GM23338 (cell line): ENCODE measurements at regions not wholly inside any gene's neighbourhood (a gene's known extent, or its start where the extent isn't known, plus 50 kb on each side); places are given as distances from the start of the nearest gene placed in this dataset.

Experiments used
- ATAC-seq: fragments of 200-7000 bp; cut with Tn5 transposase; 3 replicates; pipeline ENCODE4 v1.9.1; 2020
- DNase-seq: peaks from one replicate; pipeline ENCODE4 v3.0.0-alpha.2; 2015; ENCODE audit warnings: low spot score
- H2AFZ ChIP-seq: fragments of 200-600 bp; sonication (generic); 2 replicates; pipeline ENCODE4 v1.8.0; 2016; ENCODE audit warnings: antibody characterized with exemption, mild to moderate bottlenecking, moderate library complexity
- H3F3A ChIP-seq: fragments of 200-600 bp; sonication (generic); replicated peaks from 2 replicates; pipeline ENCODE4 v1.8.0; 2017; ENCODE audit warnings: antibody characterized with exemption, mixed run types, low read depth
- H3K27ac ChIP-seq: fragments of 200-600 bp; sonication (generic); 2 replicates; pipeline ENCODE4 v1.6.1; 2016; ENCODE audit warnings: low read depth
- H3K27me3 ChIP-seq: fragments of 200-600 bp; sonication (generic); 2 replicates; pipeline ENCODE4 v1.8.0; 2016; ENCODE audit warnings: mild to moderate bottlenecking, mixed run types, moderate library complexity; ENCODE audit not compliant: insufficient read depth
- H3K36me3 ChIP-seq: fragments of 200-600 bp; sonication (generic); 2 replicates; pipeline ENCODE4 v1.8.0; 2016; ENCODE audit warnings: mild to moderate bottlenecking; ENCODE audit not compliant: insufficient read depth
- H3K4me1 ChIP-seq: fragments of 200-600 bp; sonication (generic); 2 replicates; pipeline ENCODE4 v1.8.0; 2016; ENCODE audit warnings: mild to moderate bottlenecking, moderate library complexity; ENCODE audit not compliant: insufficient read depth
- H3K4me2 ChIP-seq: fragments of 200-600 bp; sonication (generic); 2 replicates; pipeline ENCODE4 v1.7.1; 2017; ENCODE audit warnings: mixed run types
- H3K4me3 ChIP-seq: fragments of 200-600 bp; sonication (generic); 2 replicates; pipeline ENCODE4 v1.6.1; 2016; ENCODE audit warnings: mixed run types
- H3K79me2 ChIP-seq: fragments of 200-600 bp; sonication (generic); replicated peaks from 2 replicates; pipeline ENCODE4 v1.8.0; 2017; ENCODE audit warnings: mild to moderate bottlenecking; ENCODE audit not compliant: insufficient read depth
- H3K9me2 ChIP-seq: fragments of 200-600 bp; sonication (generic); 2 replicates; pipeline ENCODE4 v1.8.0; 2017; ENCODE audit not compliant: insufficient read depth
- H4K20me1 ChIP-seq: fragments of 200-600 bp; sonication (generic); replicated peaks from 2 replicates; pipeline ENCODE4 v1.8.0; 2017; ENCODE audit warnings: mild to moderate bottlenecking; ENCODE audit not compliant: insufficient read depth
- H3K27ac Mint-ChIP-seq: 2 replicates; pipeline ENCODE4 v1.8.0; 2020; ENCODE audit warnings: inconsistent platforms, mild to moderate bottlenecking, moderate library complexity, mixed read lengths
- H3K27me3 Mint-ChIP-seq: 3 replicates; pipeline ENCODE4 v1.8.0; 2022; ENCODE audit warnings: low read depth, mild to moderate bottlenecking, moderate library complexity, mixed read lengths, inconsistent platforms; ENCODE audit not compliant: insufficient read depth, poor library complexity
- H3K36me3 Mint-ChIP-seq: 3 replicates; pipeline ENCODE4 v1.8.0; 2021; ENCODE audit warnings: low read depth, mild to moderate bottlenecking, inconsistent platforms, moderate library complexity, mixed read lengths
- H3K4me1 Mint-ChIP-seq: 3 replicates; pipeline ENCODE4 v1.8.0; 2020; ENCODE audit warnings: mild to moderate bottlenecking, inconsistent platforms, mixed read lengths
- H3K4me3 Mint-ChIP-seq: 3 replicates; pipeline ENCODE4 v1.8.0; 2021; ENCODE audit warnings: moderate library complexity, mild to moderate bottlenecking, inconsistent platforms, mixed read lengths
- H3K9me3 Mint-ChIP-seq: 3 replicates; pipeline ENCODE4 v1.8.0; 2020; ENCODE audit warnings: moderate library complexity, mild to moderate bottlenecking, inconsistent platforms, mixed read lengths
- CREB1 ChIP-seq: fragments of 250-450 bp; sonication (Bioruptor Pico); IDR thresholded peaks from 2 replicates; pipeline ENCODE4 v1.5.0; 2020; ENCODE audit warnings: low read depth, mild to moderate bottlenecking, moderate library complexity
- CTCF ChIP-seq, 2 experiments: fragments of 200-600 bp in 1 of 2; sonication (generic) in 1 of 2; conservative IDR thresholded peaks; 2 replicates each; pipeline versions ENCODE4 v1.5.1 to v1.6.1; 2016 to 2017; ENCODE audit warnings: antibody characterized with exemption in 2 of 2, low read depth in 2 of 2, mild to moderate bottlenecking in 2 of 2, moderate library complexity in 1 of 2
- ETS1 ChIP-seq: IDR thresholded peaks from 2 replicates; pipeline ENCODE4 v1.6.1; 2016; ENCODE audit warnings: antibody characterized with exemption
- EZH2 ChIP-seq: fragments of 200-600 bp; sonication (generic); IDR thresholded peaks from one replicate; pipeline ENCODE4 v1.8.0; 2017; ENCODE audit warnings: antibody characterized with exemption, mild to moderate bottlenecking, low read depth; ENCODE audit not compliant: unreplicated experiment
- EZH2phosphoT487 ChIP-seq: fragments of 200-600 bp; sonication (generic); IDR thresholded peaks from one replicate; pipeline ENCODE4 v1.8.1; 2018; ENCODE audit warnings: antibody characterized with exemption; ENCODE audit not compliant: unreplicated experiment
- JUNB ChIP-seq: IDR thresholded peaks from one replicate; pipeline ENCODE4 v1.6.1; 2016; ENCODE audit warnings: antibody characterized with exemption; ENCODE audit not compliant: unreplicated experiment
- NANOG ChIP-seq: IDR thresholded peaks from 2 replicates; pipeline ENCODE4 v1.6.1; 2016; ENCODE audit warnings: antibody characterized with exemption, borderline replicate concordance
- POLR2AphosphoS5 ChIP-seq: IDR thresholded peaks from 2 replicates; pipeline ENCODE4 v1.6.1; 2016; ENCODE audit warnings: antibody characterized with exemption, low read depth
- REST ChIP-seq: IDR thresholded peaks from one replicate; pipeline ENCODE4 v1.6.1; 2018; ENCODE audit warnings: antibody characterized with exemption; ENCODE audit not compliant: unreplicated experiment
- STAT1 ChIP-seq: IDR thresholded peaks from one replicate; pipeline ENCODE4 v1.6.1; 2016; ENCODE audit warnings: antibody characterized with exemption; ENCODE audit not compliant: unreplicated experiment
- ZNF114 ChIP-seq: fragments of 250-450 bp; sonication (Bioruptor Pico); IDR thresholded peaks from 2 replicates; pipeline ENCODE4 v1.5.0; 2020; ENCODE audit warnings: mild to moderate bottlenecking, moderate library complexity
- ZNF331 ChIP-seq: fragments of 250-450 bp; sonication (Bioruptor Pico); IDR thresholded peaks from 2 replicates; pipeline ENCODE4 v1.5.0; 2020; ENCODE audit warnings: low read depth, mild to moderate bottlenecking, moderate library complexity
- ZNF462 ChIP-seq: fragments of 250-450 bp; sonication (Bioruptor Pico); IDR thresholded peaks from 2 replicates; pipeline ENCODE4 v1.5.0; 2020; ENCODE audit warnings: mild to moderate bottlenecking, moderate library complexity

GRCh38 chr15:29470311-29470710, 200.7 kb upstream of the NSMCE3 start:
- no peaks in the 10 kb centered on the region for H3F3A ChIP-seq
- no peaks in the 10 kb centered on the region for H3K27me3 ChIP-seq
- no peaks in the 10 kb centered on the region for H3K36me3 Mint-ChIP-seq
- H3K4me1 Mint-ChIP-seq: peaks cover 29% of the 10 kb centered on the region
- no peak overlapping the region for H3K27ac ChIP-seq
- H3K4me1 ChIP-seq: peaks cover 25% of the 10 kb centered on the region
- no peaks in the 10 kb centered on the region for H3K9me3 Mint-ChIP-seq
- H3K27me3 Mint-ChIP-seq: peaks cover 5% of the 10 kb centered on the region
- H2AFZ ChIP-seq: no peak overlapping the region
- H3K4me3 ChIP-seq: no peak overlapping the region
- DNase-seq (no peak), ATAC-seq (no peak; the same call in 2 of the 3 replicates)
- H4K20me1 ChIP-seq: no peaks in the 10 kb centered on the region
- no peak overlapping the region for H3K4me2 ChIP-seq
- no peaks in the 10 kb centered on the region for H3K36me3 ChIP-seq
- no peak for TF ChIP-seq ZNF114
- TF ChIP-seq ETS1: no peak
- no peak for TF ChIP-seq REST
- no peak for TF ChIP-seq ZNF462
- no peak for TF ChIP-seq CREB1 (CRISPR knock-in tag)
- TF ChIP-seq POLR2AphosphoS5: no peak
- TF ChIP-seq NANOG: no peak
- TF ChIP-seq EZH2phosphoT487: no peak
- TF ChIP-seq CTCF (conservative IDR thresholded peaks at IDR 0.05; ENCODE audit: low read depth in 2 of 2): no peak
- TF ChIP-seq ZNF331 (CRISPR knock-in tag): no peak
- TF ChIP-seq EZH2: no peak
- no peak for TF ChIP-seq JUNB
- no peak for TF ChIP-seq STAT1
- H3K9me2 ChIP-seq: no peaks in the 10 kb centered on the region
- no peak overlapping the region for H3K4me3 Mint-ChIP-seq
- no peaks in the 10 kb centered on the region for H3K79me2 ChIP-seq
- no peak overlapping the region for H3K27ac Mint-ChIP-seq
